ENCODE measurements at regions not wholly inside any gene's neighbourhood (a gene's known extent, or its start where the extent isn't known, plus 50 kb on each side); places are given as distances from the start of the nearest gene placed in this dataset.
A peak's percentile ranks its signal among the peaks of the same experiment; 100 is the strongest.

- no peak for DNase-seq
- Mint-ChIP-seq H3K27me3 (no peaks in the 10 kb centered on the region), H3K27ac (no peak overlapping the region), H3K4me3 (no peak overlapping the region), H3K36me3 (no peaks in the 10 kb centered on the region), H3K9me3 (no peaks in the 10 kb centered on the region), H3K4me1 (peaks cover 33% of the 10 kb centered on the region)
Measured at GRCh38 chr2:190767821-190768220, 112.8 kb upstream of the GLS start.

- Mint-ChIP-seq H3K27me3 (no peaks in the 10 kb centered on the region), H3K36me3 (no peaks in the 10 kb centered on the region), H3K4me1 (peaks cover 22% of the 10 kb centered on the region), H3K27ac (no peak overlapping the region), H3K9me3 (peaks cover 3% of the 10 kb centered on the region), H3K4me3 (no peak overlapping the region)
- DNase-seq: no peak
Measured at GRCh38 chr2:190769258-190769657, 111.4 kb upstream of the GLS start.

- peaks cover 2% of the 10 kb centered on the region for H3K4me1 Mint-ChIP-seq
- no peak overlapping the region for H3K27ac Mint-ChIP-seq
- peaks cover 5% of the 10 kb centered on the region for H3K36me3 Mint-ChIP-seq
- no peaks in the 10 kb centered on the region for H3K27me3 Mint-ChIP-seq
- H3K4me3 Mint-ChIP-seq: no peak overlapping the region
- peaks cover 8% of the 10 kb centered on the region for H3K9me3 Mint-ChIP-seq
- no peak for DNase-seq
Measured at GRCh38 chr2:190771726-190772125, 108.9 kb upstream of the GLS start.

- Mint-ChIP-seq H3K36me3 (peaks cover 5% of the 10 kb centered on the region), H3K4me1 (peaks cover 11% of the 10 kb centered on the region), H3K4me3 (no peak overlapping the region), H3K27ac (no peak overlapping the region), H3K27me3 (peaks cover 6% of the 10 kb centered on the region), H3K9me3 (peaks cover 1% of the 10 kb centered on the region)
- no peak for DNase-seq
Measured at GRCh38 chr2:190780594-190780993, 100.0 kb upstream of the GLS start.

- Mint-ChIP-seq H3K4me1 (peaks cover 12% of the 10 kb centered on the region), H3K9me3 (peaks cover 1% of the 10 kb centered on the region), H3K27ac (no peak overlapping the region), H3K4me3 (no peak overlapping the region), H3K36me3 (peaks cover 5% of the 10 kb centered on the region), H3K27me3 (peaks cover 6% of the 10 kb centered on the region)
- DNase-seq: peak; percentile 41
Measured at GRCh38 chr2:190781604-190782198, 98.9 kb upstream of the GLS start.

- Mint-ChIP-seq H3K27ac (no peak overlapping the region), H3K4me3 (no peak overlapping the region), H3K9me3 (peaks cover 1% of the 10 kb centered on the region), H3K27me3 (peaks cover 6% of the 10 kb centered on the region), H3K4me1 (peaks cover 13% of the 10 kb centered on the region), H3K36me3 (peaks cover 5% of the 10 kb centered on the region)
- DNase-seq: no peak
Measured at GRCh38 chr2:190782264-190782663, 98.4 kb upstream of the GLS start.

- Mint-ChIP-seq H3K4me1 (peaks cover 13% of the 10 kb centered on the region), H3K36me3 (peaks cover 5% of the 10 kb centered on the region), H3K9me3 (peaks cover 1% of the 10 kb centered on the region), H3K4me3 (no peak overlapping the region), H3K27ac (no peak overlapping the region), H3K27me3 (peaks cover 6% of the 10 kb centered on the region)
- no peak for DNase-seq
Measured at GRCh38 chr2:190783513-190784263, 96.9 kb upstream of the GLS start.

GRCh38 chr2:190785334-190785733 lies 95.3 kb upstream of the GLS start:
- no peak for DNase-seq
- peaks cover 28% of the 10 kb centered on the region for H3K4me1 Mint-ChIP-seq
- H3K36me3 Mint-ChIP-seq: peaks cover 5% of the 10 kb centered on the region
- H3K9me3 Mint-ChIP-seq: peaks cover 1% of the 10 kb centered on the region
- H3K27me3 Mint-ChIP-seq: peaks cover 6% of the 10 kb centered on the region
- no peak overlapping the region for H3K27ac Mint-ChIP-seq
- no peak overlapping the region for H3K4me3 Mint-ChIP-seq

- DNase-seq: no peak
- peaks cover 37% of the 10 kb centered on the region for H3K4me1 Mint-ChIP-seq
- H3K9me3 Mint-ChIP-seq: peaks cover 1% of the 10 kb centered on the region
- H3K27ac Mint-ChIP-seq: no peak overlapping the region
- H3K27me3 Mint-ChIP-seq: no peaks in the 10 kb centered on the region
- H3K36me3 Mint-ChIP-seq: peaks cover 5% of the 10 kb centered on the region
- H3K4me3 Mint-ChIP-seq: no peak overlapping the region
Measured at GRCh38 chr2:190786404-190787166, 94.0 kb upstream of the GLS start.

- H3K4me3 Mint-ChIP-seq: no peak overlapping the region
- peaks cover 1% of the 10 kb centered on the region for H3K9me3 Mint-ChIP-seq
- H3K27me3 Mint-ChIP-seq: no peaks in the 10 kb centered on the region
- peaks cover 45% of the 10 kb centered on the region for H3K4me1 Mint-ChIP-seq
- no peak for DNase-seq
- H3K27ac Mint-ChIP-seq: no peak overlapping the region
- peaks cover 9% of the 10 kb centered on the region for H3K36me3 Mint-ChIP-seq
Measured at GRCh38 chr2:190787743-190788235, 92.8 kb upstream of the GLS start.

- peaks cover 2% of the 10 kb centered on the region for H3K9me3 Mint-ChIP-seq
- H3K27me3 Mint-ChIP-seq: no peaks in the 10 kb centered on the region
- peaks cover 8% of the 10 kb centered on the region for H3K36me3 Mint-ChIP-seq
- peaks cover 53% of the 10 kb centered on the region for H3K4me1 Mint-ChIP-seq
- DNase-seq: no peak
- H3K4me3 Mint-ChIP-seq: no peak overlapping the region
- H3K27ac Mint-ChIP-seq: no peak overlapping the region
Measured at GRCh38 chr2:190789074-190790004, 91.3 kb upstream of the GLS start.

- Mint-ChIP-seq H3K27ac (peak overlapping the region; percentile 86), H3K4me3 (peak overlapping the region; percentile 48), H3K4me1 (peaks cover 60% of the 10 kb centered on the region), H3K36me3 (peaks cover 6% of the 10 kb centered on the region), H3K27me3 (no peaks in the 10 kb centered on the region), H3K9me3 (peaks cover 2% of the 10 kb centered on the region)
- peak; percentile 51 for DNase-seq
Measured at GRCh38 chr2:190791347-190791975, 89.2 kb upstream of the GLS start.

GRCh38 chr2:190791976-190792575 lies 88.5 kb upstream of the GLS start:
- no peak for DNase-seq
- Mint-ChIP-seq H3K9me3 (peaks cover 2% of the 10 kb centered on the region), H3K36me3 (peaks cover 6% of the 10 kb centered on the region), H3K27ac (peak overlapping the region; percentile 86), H3K4me3 (peak overlapping the region; percentile 48), H3K4me1 (peaks cover 58% of the 10 kb centered on the region), H3K27me3 (no peaks in the 10 kb centered on the region)

Data from activated naive CD8-positive, alpha-beta T cell treated with anti-CD3 and anti-CD28 coated beads for 36 hours (primary cell).